Fibroblast of the conjunctiva (primary cell): ENCODE measurements at regions not wholly inside any gene's neighbourhood (a gene's known extent, or its start where the extent isn't known, plus 50 kb on each side); places are given as distances from the start of the nearest gene placed in this dataset.

ENCODE experiments used
- DNase-seq: peaks from one replicate; pipeline ENCODE4 v3.0.0-alpha.2; 2010; ENCODE audit warnings: low read depth

- no peak for DNase-seq
Observed at GRCh38 chr12:16972923-16973770, 367.2 kb upstream of the LMO3 start.

- DNase-seq = no peak
Observed at GRCh38 chr12:16962889-16963288, 356.9 kb upstream of the LMO3 start.

GRCh38 chr12:16955083-16955657 lies 349.2 kb upstream of the LMO3 start:
- no peak for DNase-seq

- DNase-seq = no peak
Observed at GRCh38 chr12:16949871-16950667, 344.1 kb upstream of the LMO3 start.

GRCh38 chr12:16949371-16949770 lies 343.4 kb upstream of the LMO3 start:
- no peak for DNase-seq

GRCh38 chr12:16946704-16947103 lies 340.7 kb upstream of the LMO3 start:
- no peak for DNase-seq

- peak; percentile 65 for DNase-seq
Observed at GRCh38 chr12:16939871-16940306, 333.9 kb upstream of the LMO3 start.

GRCh38 chr12:16927259-16927658 lies 321.3 kb upstream of the LMO3 start:
- DNase-seq = no peak

GRCh38 chr12:16920451-16920850 lies 314.5 kb upstream of the LMO3 start:
- DNase-seq = no peak

GRCh38 chr12:16919551-16919950 lies 313.6 kb upstream of the LMO3 start:
- DNase-seq = no peak

GRCh38 chr12:16914853-16915252 lies 308.9 kb upstream of the LMO3 start:
- no peak for DNase-seq

GRCh38 chr12:16913832-16914490 lies 308.0 kb upstream of the LMO3 start:
- DNase-seq = no peak

- DNase-seq = no peak
Observed at GRCh38 chr12:16901946-16902345, 296.0 kb upstream of the LMO3 start.

- no peak for DNase-seq
Observed at GRCh38 chr12:16893426-16893825, 287.5 kb upstream of the LMO3 start.

GRCh38 chr12:16891673-16892072 lies 285.7 kb upstream of the LMO3 start:
- DNase-seq = no peak

- no peak for DNase-seq
Observed at GRCh38 chr12:16884819-16885218, 278.9 kb upstream of the LMO3 start.

GRCh38 chr12:16884056-16884455 lies 278.1 kb upstream of the LMO3 start:
- no peak for DNase-seq

GRCh38 chr12:16881986-16882570 lies 276.1 kb upstream of the LMO3 start:
- DNase-seq = no peak

- DNase-seq = no peak
Observed at GRCh38 chr12:16880864-16881285, 274.9 kb upstream of the LMO3 start.

GRCh38 chr12:16870845-16871244 lies 264.9 kb upstream of the LMO3 start:
- DNase-seq = no peak

- no peak for DNase-seq
Observed at GRCh38 chr12:16863742-16864141, 257.8 kb upstream of the LMO3 start.

GRCh38 chr12:16857456-16857923 lies 251.5 kb upstream of the LMO3 start:
- DNase-seq = no peak
